GM12878 (cell line): ENCODE measurements at regions not wholly inside any gene's neighbourhood (a gene's known extent, or its start where the extent isn't known, plus 50 kb on each side); places are given as distances from the start of the nearest gene placed in this dataset.

Experiments used
- ATAC-seq: fragments of 200-7000 bp; cut with Tn5 transposase; 3 replicates; pipeline ENCODE4 v1.9.1; 2020; ENCODE audit warnings: mild to moderate bottlenecking, moderate library complexity
- BruUV-seq: library from RNA; stranded (reverse); fragments of 400-500 nt; replicated peaks from 2 replicates; lab custom pipeline; 2021; lab: Mats Ljungman, UMichigan
- CTCF ChIA-PET: fragments of 300-600 bp; sonication (Branson Sonifier 250); formaldehyde crosslinking; extraction: SDS; loops from one replicate; lab custom pipeline; 2021; ENCODE audit warnings: inconsistent platforms; lab: Yijun Ruan, JAX
- POLR2A ChIA-PET: fragments of 350-600 bp; formaldehyde crosslinking; extraction: SDS; loops from one replicate; lab custom pipeline; 2021; ENCODE audit warnings: inconsistent platforms; lab: Charles Lee
- RAD21 ChIA-PET: fragments of 300-600 bp; sonication (Branson Sonifier 250); formaldehyde crosslinking; loops from one replicate; lab custom pipeline; 2023; ENCODE audit warnings: antibody characterized with exemption; ENCODE audit not compliant: unreplicated experiment; lab: Charles Lee
- SMC1A ChIA-PET: fragments of 300-600 bp; sonication (Branson Sonifier 250); formaldehyde crosslinking; loops from one replicate; lab custom pipeline; 2023; ENCODE audit not compliant: unreplicated experiment, uncharacterized antibody; lab: Charles Lee
- DNase-seq: peaks from one replicate; pipeline ENCODE4 v3.0.0-alpha.2; 2011; ENCODE audit warnings: low read depth, low spot score
- FAIRE-seq: peaks from 3 replicates; lab custom pipeline; 2011; peaks lifted over from hg19 to GRCh38; lab: Jason Lieb, UNC
- H2AFZ ChIP-seq: 2 replicates; pipeline ENCODE4 v1.6.0; 2011; ENCODE audit warnings: low read depth, low read length, control low read depth; ENCODE audit not compliant: control insufficient read depth
- H3K27ac ChIP-seq: 2 replicates; pipeline ENCODE4 v1.5.1; 2011; ENCODE audit warnings: control low read depth; ENCODE audit not compliant: control insufficient read depth, insufficient read depth
- H3K27me3 ChIP-seq, 2 experiments: replicated peaks in 1 of 2; 2 replicates each; pipeline versions ENCODE4 v1.6.0 to v1.6.1; 2011; ENCODE audit warnings: low read length in 1 of 2; ENCODE audit not compliant: control insufficient read depth in 2 of 2, insufficient read depth in 2 of 2
- H3K36me3 ChIP-seq, 2 experiments: 2 replicates each; pipeline ENCODE4 v1.5.1; 2011; ENCODE audit warnings: low read length in 1 of 2; ENCODE audit not compliant: control insufficient read depth in 2 of 2, insufficient read depth in 2 of 2
- H3K4me1 ChIP-seq: 2 replicates; pipeline ENCODE4 v1.6.1; 2011; ENCODE audit warnings: mild to moderate bottlenecking, low read length, moderate library complexity, mixed read lengths; ENCODE audit not compliant: control insufficient read depth, insufficient read depth
- H3K4me2 ChIP-seq: 2 replicates; pipeline ENCODE4 v1.6.0; 2011; ENCODE audit warnings: control low read depth; ENCODE audit not compliant: control insufficient read depth, insufficient read depth
- H3K4me3 ChIP-seq: fragments of 200-600 bp; sonication (generic); 2 replicates; pipeline ENCODE4 v1.5.1; 2016
- H3K79me2 ChIP-seq: 2 replicates; pipeline ENCODE4 v1.6.0; 2011; ENCODE audit warnings: low read length; ENCODE audit not compliant: control insufficient read depth, insufficient read depth
- H3K9ac ChIP-seq: 2 replicates; pipeline ENCODE4 v1.8.0; 2011; ENCODE audit warnings: low read length, control low read depth, mixed read lengths; ENCODE audit not compliant: control insufficient read depth, insufficient read depth
- H3K9me3 ChIP-seq: replicated peaks from 3 replicates; pipeline ENCODE4 v1.5.1; 2011; ENCODE audit warnings: mild to moderate bottlenecking, low read length; ENCODE audit not compliant: control insufficient read depth, insufficient read depth
- H4K20me1 ChIP-seq: 2 replicates; pipeline ENCODE4 v1.6.0; 2011; ENCODE audit not compliant: control insufficient read depth, insufficient read depth
- ASH2L ChIP-seq: fragments of 300-600, 200-600 bp; sonication (generic); IDR thresholded peaks from 2 replicates; pipeline ENCODE4 v1.6.1; 2017; ENCODE audit warnings: low read depth, mild to moderate bottlenecking, borderline replicate concordance
- BCL11A ChIP-seq: IDR thresholded peaks from 2 replicates; pipeline ENCODE4 v1.6.1; 2011; ENCODE audit warnings: low read depth, low read length
- CHD1 ChIP-seq: IDR thresholded peaks from 2 replicates; pipeline ENCODE4 v1.6.1; 2012; ENCODE audit warnings: low read depth, low read length, improper control_type of control experiment
- CHD4 ChIP-seq: fragments of 200-600 bp; sonication (generic); IDR thresholded peaks from 2 replicates; pipeline ENCODE4 v1.6.1; 2016; ENCODE audit warnings: mild to moderate bottlenecking
- ESRRA ChIP-seq: IDR thresholded peaks from 2 replicates; pipeline ENCODE4 v1.6.1; 2012; ENCODE audit warnings: mild to moderate bottlenecking, low read length, improper control_type of control experiment
- JUNB ChIP-seq: IDR thresholded peaks from 2 replicates; pipeline ENCODE4 v1.6.1; 2016; ENCODE audit warnings: antibody characterized with exemption, mild to moderate bottlenecking
- NRF1 ChIP-seq: conservative IDR thresholded peaks from 2 replicates; pipeline ENCODE4 v1.6.1; 2011; ENCODE audit warnings: mild to moderate bottlenecking, low read depth, low read length, improper control_type of control experiment
- POLR2AphosphoS2 ChIP-seq: IDR thresholded peaks from 2 replicates; pipeline ENCODE4 v1.6.1; 2011; ENCODE audit warnings: low read depth, mild to moderate bottlenecking, low read length, improper control_type of control experiment, moderate library complexity
- PRDM15 ChIP-seq: fragments of 450-650 bp; formaldehyde crosslinking; IDR thresholded peaks from 2 replicates; pipeline ENCODE4 v1.4.0; 2020; ENCODE audit warnings: mild to moderate bottlenecking, moderate library complexity
- STAT3 ChIP-seq: IDR thresholded peaks from 2 replicates; pipeline ENCODE4 v1.6.1; 2011; ENCODE audit warnings: low read depth, low read length, improper control_type of control experiment
- USF1 ChIP-seq: IDR thresholded peaks from 2 replicates; pipeline ENCODE4 v1.6.1; 2011; ENCODE audit warnings: borderline replicate concordance, low read depth, mild to moderate bottlenecking, moderate library complexity, mixed read lengths, low read length; ENCODE audit not compliant: insufficient read depth; ENCODE audit errors: extremely low read length
- ZNF24 ChIP-seq: fragments of 450-650 bp; IDR thresholded peaks from 2 replicates; pipeline ENCODE4 v1.6.1; 2017; ENCODE audit warnings: antibody characterized with exemption, mild to moderate bottlenecking
- ZNF622 ChIP-seq: fragments of 450-650 bp; IDR thresholded peaks from 2 replicates; pipeline ENCODE4 v1.6.1; 2017; ENCODE audit warnings: mild to moderate bottlenecking, inconsistent platforms
- ZZZ3 ChIP-seq: IDR thresholded peaks from 2 replicates; pipeline ENCODE4 v1.6.1; 2011; ENCODE audit warnings: low read depth; ENCODE audit not compliant: control insufficient read depth, insufficient read length
- WGBS: methylation state at CpG from one replicate; pipeline ENCODE4 v1.1.6; 2016; ENCODE audit warnings: low lambda C conversion rate; ENCODE audit not compliant: insufficient replicate concordance, insufficient coverage; ENCODE audit errors: missing lambda C conversion rate; 5-methylcytosine and 5-hydroxymethylcytosine counted together
- in situ Hi-C: fragments of 300-500 bp; cut with MboI; formaldehyde crosslinking; loops from 9 replicates; pipeline ENCODE4 v1.14.3; 2018; ENCODE audit warnings: mixed read lengths
- intact Hi-C: fragments of 100-400 bp; cut with micrococcal nuclease; formaldehyde crosslinking; loops from one replicate; pipeline ENCODE4 v1.14.2; 2022; ENCODE audit not compliant: unreplicated experiment

GRCh38 chr1:79325705-79326104 lies 319.2 kb upstream of the ADGRL4 start:
- no peaks in the 10 kb centered on the region for H3K79me2 ChIP-seq
- no peak overlapping the region for H3K27ac ChIP-seq
- no peaks in the 10 kb centered on the region for H4K20me1 ChIP-seq
- no peaks in the 10 kb centered on the region for H3K36me3 ChIP-seq
- ChIA-PET CTCF (interaction anchor here (0.5 to 0.7 kb wide), 2 partner anchors 28 to 89 kb away, joined by 3 read pairs; no protein-coding TSS in a partner anchor), SMC1A (no interaction called here), POLR2A (no interaction called here), RAD21 (no interaction called here)
- FAIRE-seq (no peak), ATAC-seq (no peak), DNase-seq (no peak)
- BruUV-seq, result no TSS peak
- no peak overlapping the region for H3K4me2 ChIP-seq
- H3K27me3 ChIP-seq, result no peaks in the 10 kb centered on the region
- no peak overlapping the region for H3K9ac ChIP-seq
- in situ Hi-C loops, result no loop called here
- H3K4me1 ChIP-seq, result no peaks in the 10 kb centered on the region
- intact Hi-C loops, result no loop called here
- no peak for TF ChIP-seq ESRRA
- TF ChIP-seq CHD4, result no peak
- no peak for TF ChIP-seq USF1
- TF ChIP-seq BCL11A, result no peak
- no peak for TF ChIP-seq ZNF24
- TF ChIP-seq JUNB, result no peak
- H2AFZ ChIP-seq, result no peak overlapping the region
- H3K9me3 ChIP-seq, result no peaks in the 10 kb centered on the region
- H3K4me3 ChIP-seq, result no peak overlapping the region

GRCh38 chr1:79325126-79325525 lies 318.6 kb upstream of the ADGRL4 start:
- intact Hi-C loops (no loop called here), in situ Hi-C loops (no loop called here)
- POLR2A ChIA-PET, result no interaction called here
- H3K27ac ChIP-seq, result no peak overlapping the region
- DNase-seq, result no peak
- no peak overlapping the region for H3K4me3 ChIP-seq
- SMC1A ChIA-PET, result no interaction called here
- ATAC-seq, result no peak
- no peak for FAIRE-seq
- no peaks in the 10 kb centered on the region for H3K79me2 ChIP-seq
- H4K20me1 ChIP-seq, result no peaks in the 10 kb centered on the region
- 6% methylated on average over 2 of the region's 2 CpGs for WGBS
- H3K36me3 ChIP-seq, result no peaks in the 10 kb centered on the region
- no peaks in the 10 kb centered on the region for H3K4me1 ChIP-seq
- no peak overlapping the region for H3K4me2 ChIP-seq
- no peaks in the 10 kb centered on the region for H3K27me3 ChIP-seq
- H3K9ac ChIP-seq, result no peak overlapping the region
- CTCF ChIA-PET, result no interaction called here
- no peaks in the 10 kb centered on the region for H3K9me3 ChIP-seq
- RAD21 ChIA-PET, result no interaction called here
- H2AFZ ChIP-seq, result no peak overlapping the region
- no TSS peak for BruUV-seq
- TF ChIP-seq STAT3, result no peak
- no peak for TF ChIP-seq POLR2AphosphoS2
- no peak for TF ChIP-seq ZNF622
- TF ChIP-seq CHD1, result no peak
- no peak for TF ChIP-seq NRF1
- TF ChIP-seq ASH2L, result no peak
- no peak for TF ChIP-seq PRDM15
- TF ChIP-seq ZZZ3, result no peak
